ENCODE measurements at regions not wholly inside any gene's neighbourhood (a gene's known extent, or its start where the extent isn't known, plus 50 kb on each side); places are given as distances from the start of the nearest gene placed in this dataset.
"Not testable (repeated sequence)": the region's sequence is repeated elsewhere in the genome, so short reads cannot be mapped to it uniquely, and the experiment has no call there.

GRCh38 chr9:65566018-65566417 is 109.7 kb upstream of the ZNG1E start:
- DNase-seq, result peak in 4 of 42 donors; percentile 7 to 36 (median 26)
- intact Hi-C loops (cut with DNase I), result not testable (repeated sequence)

DNA sequence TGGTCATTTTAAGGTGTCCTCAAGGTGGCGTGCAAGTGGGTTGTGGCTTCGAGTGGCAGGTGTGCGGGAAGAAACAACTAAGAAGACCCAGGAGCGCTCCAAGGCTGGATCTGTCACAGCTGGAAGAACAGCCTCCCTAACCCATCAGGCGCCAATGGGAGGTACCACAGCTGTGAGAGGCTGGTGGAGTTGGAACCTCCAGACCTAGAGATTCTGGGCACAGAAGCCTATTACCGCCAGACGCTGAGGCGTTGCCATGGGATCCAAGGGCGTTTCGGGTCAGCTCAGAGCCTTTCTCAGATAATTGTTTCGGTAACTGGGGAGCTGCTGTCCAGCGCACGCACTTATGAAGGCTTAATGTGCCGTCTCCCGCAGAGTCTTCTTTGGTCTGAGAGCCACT is 156.7 kb upstream of the ZNG1E start:
- intact Hi-C loops (cut with DNase I); DNase-seq: not testable (repeated sequence)

- DNase-seq, result peak in 4 of 42 donors; percentile 2 to 46 (median 10)
- intact Hi-C loops (cut with DNase I), result not testable (repeated sequence)
Observed at GRCh38 chr9:65514465-65514864, 161.3 kb upstream of the ZNG1E start.

- intact Hi-C loops (cut with DNase I), result not testable (repeated sequence)
Observed at GRCh38 chr9:65507897-65508296, 167.8 kb upstream of the ZNG1E start.

GRCh38 chr9:65504686-65505085 is 171.0 kb upstream of the ZNG1E start:
- intact Hi-C loops (cut with DNase I), result not testable (repeated sequence)
- peak in 5 of 42 donors; percentile 20 to 51 (median 36) for DNase-seq

More at GRCh38 chr9:65507897-65508296, 167.8 kb upstream of the ZNG1E start:
- DNase-seq, result not testable (repeated sequence)

- DNase-seq; intact Hi-C loops (cut with DNase I): not testable (repeated sequence)
Observed at GRCh38 chr9:65503696-65504095, 172.0 kb upstream of the ZNG1E start.

DNA sequence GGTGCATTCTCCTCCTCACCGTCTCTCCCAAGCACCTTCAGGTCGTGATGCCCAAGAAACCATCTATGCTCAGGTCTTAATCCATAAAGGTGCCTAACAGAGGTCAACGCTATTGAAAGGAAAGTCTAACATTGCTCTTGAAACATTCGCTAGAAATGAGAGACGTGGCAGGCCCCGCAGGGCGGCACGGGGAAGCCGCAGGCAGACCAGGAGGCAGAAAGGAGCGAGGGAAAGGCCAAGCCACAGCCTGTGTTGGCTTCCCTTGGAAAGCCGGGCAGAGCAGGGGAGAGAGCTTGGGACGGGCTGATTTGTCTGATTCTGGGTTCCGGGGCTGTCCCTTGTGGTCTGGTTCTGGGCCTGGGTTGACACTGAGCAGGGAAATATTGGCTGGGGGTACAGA is 192.8 kb upstream of the ZNG1E start:
- peak in 1 of 42 donors; percentile 28 for DNase-seq
- intact Hi-C loops (cut with DNase I), result not testable (repeated sequence)

- intact Hi-C loops (cut with DNase I); DNase-seq: not testable (repeated sequence)
Observed at GRCh38 chr9:65481291-65481690, 194.4 kb upstream of the ZNG1E start.

- peak in 2 of 42 donors; percentile 15 to 21 for DNase-seq
- intact Hi-C loops (cut with DNase I), result not testable (repeated sequence)
Observed at GRCh38 chr9:65474891-65475290, 189.9 kb upstream of the FOXD4L5 start.

DNA sequence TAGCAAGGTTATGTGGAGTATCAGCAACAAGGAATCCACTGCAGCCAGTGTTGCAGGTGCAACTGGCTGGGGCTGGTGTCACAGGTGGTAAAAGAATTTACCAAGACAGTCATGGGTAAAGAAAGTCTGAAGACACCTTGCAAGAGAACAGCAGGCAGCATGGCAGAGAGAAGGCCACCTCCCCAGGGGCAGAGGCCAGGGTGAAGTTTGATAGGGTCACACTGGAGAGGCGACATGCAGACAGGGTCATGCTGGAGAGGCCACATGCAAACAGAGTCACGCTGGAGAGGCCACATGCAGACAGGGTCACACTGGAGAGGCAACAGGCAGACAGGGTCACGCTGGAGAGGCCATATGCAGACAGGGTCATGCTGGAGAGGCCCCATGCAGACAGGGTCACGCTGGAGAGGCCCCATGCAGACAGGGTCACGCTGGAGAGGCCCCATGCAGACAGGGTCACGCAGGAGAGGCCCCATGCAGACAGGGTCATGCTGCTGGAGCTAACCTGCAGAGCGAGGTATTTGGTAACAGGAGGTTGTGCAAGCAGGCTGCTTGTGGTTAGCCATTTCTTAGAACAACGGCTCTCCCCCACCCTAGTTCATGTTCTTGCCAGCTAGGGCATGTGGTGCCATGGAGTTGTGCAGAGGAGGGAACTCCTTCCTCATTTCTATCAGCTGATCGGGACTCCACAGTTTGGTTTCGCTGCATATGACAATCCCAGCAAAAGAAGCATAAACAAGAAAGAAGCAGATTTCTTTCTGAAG is 188.2 kb upstream of the FOXD4L5 start:
- intact Hi-C loops (cut with DNase I), result not testable (repeated sequence)
- peak in 1 of 42 donors; percentile 22 for DNase-seq

GRCh38 chr9:65471106-65471505 is 186.1 kb upstream of the FOXD4L5 start:
- DNase-seq, result peak in 2 of 42 donors; percentile 9 to 13
- intact Hi-C loops (cut with DNase I), result not testable (repeated sequence)

- intact Hi-C loops (cut with DNase I), result not testable (repeated sequence)
- peak in 1 of 42 donors; percentile 9 for DNase-seq
Observed at GRCh38 chr9:65466911-65467734, 182.1 kb upstream of the FOXD4L5 start.

GRCh38 chr9:65465246-65465895 is 180.4 kb upstream of the FOXD4L5 start:
- intact Hi-C loops (cut with DNase I), result not testable (repeated sequence)

DNA sequence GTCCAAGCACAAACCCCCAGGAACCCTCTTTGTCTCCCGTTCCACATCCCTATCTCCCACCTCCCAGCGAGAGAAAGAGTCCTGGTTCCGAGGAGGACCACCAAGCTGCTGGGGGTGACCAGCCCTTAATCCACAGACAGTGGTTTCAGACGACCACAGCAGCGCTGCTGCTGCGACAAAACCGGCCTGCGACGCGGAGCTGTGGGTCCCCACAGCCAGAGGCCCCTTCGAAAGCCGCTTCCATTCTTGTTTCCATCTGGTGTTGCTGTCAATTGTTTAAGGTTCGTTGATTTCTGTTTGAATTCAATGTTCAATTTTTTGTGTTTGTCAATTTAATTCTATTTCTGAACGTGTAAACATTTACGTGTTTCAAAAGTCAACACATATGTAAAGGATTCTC is 177.5 kb upstream of the FOXD4L5 start:
- DNase-seq; intact Hi-C loops (cut with DNase I): not testable (repeated sequence)

More at GRCh38 chr9:65465246-65465895, 180.4 kb upstream of the FOXD4L5 start:
- peak in 6 of 42 donors; percentile 15 to 56 (median 28) for DNase-seq

- intact Hi-C loops (cut with DNase I), result no loop called here
- no peak for DNase-seq
Observed at GRCh38 chr9:65459756-65460320, 174.8 kb upstream of the FOXD4L5 start.

DNA sequence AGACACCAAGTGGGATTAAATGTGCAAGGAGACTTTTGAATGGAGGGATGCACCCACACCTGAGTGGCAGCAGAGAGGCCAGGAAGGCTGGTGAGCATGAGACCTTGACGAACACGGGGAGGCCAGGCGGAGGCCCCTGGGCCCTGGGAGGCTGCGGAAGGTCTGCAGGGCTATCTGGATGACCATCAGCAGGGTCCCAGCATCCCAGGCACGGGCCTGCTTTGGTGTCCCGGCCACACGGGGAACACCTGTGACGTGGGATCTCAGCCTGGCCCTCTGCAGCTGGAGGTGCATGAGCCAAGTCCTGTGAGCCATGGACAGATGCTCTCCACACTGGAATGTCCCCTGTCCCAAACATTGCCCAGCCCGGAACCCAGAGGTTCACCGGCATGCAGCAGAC is 174.0 kb upstream of the FOXD4L5 start:
- intact Hi-C loops (cut with DNase I), result no loop called here

DNA sequence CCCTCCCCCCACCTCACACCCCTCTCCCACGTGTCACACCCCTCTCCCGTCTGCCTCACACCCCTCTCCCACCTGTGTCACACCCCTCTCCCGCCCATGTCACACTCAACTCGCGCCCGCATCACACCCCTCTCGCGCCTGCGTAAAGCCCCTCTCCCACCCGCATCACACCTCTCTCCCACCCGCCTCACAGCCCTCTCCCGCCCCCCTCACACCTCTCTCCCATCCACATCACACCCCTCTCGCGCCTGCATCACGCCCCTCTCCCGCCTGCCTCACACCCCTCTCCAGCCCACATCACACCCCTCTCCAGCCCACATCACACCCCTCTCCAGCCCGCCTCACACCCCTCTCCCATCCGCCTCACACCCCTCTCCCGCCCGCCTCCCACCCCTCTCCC is 173.5 kb upstream of the FOXD4L5 start:
- intact Hi-C loops (cut with DNase I), result no loop called here

More for the DNA sequence above, 174.0 kb upstream of the FOXD4L5 start:
- DNase-seq, result no peak

GRCh38 chr9:65456991-65457390 is 172.0 kb upstream of the FOXD4L5 start:
- intact Hi-C loops (cut with DNase I); DNase-seq: not testable (repeated sequence)

More for the DNA sequence above, 173.5 kb upstream of the FOXD4L5 start:
- DNase-seq, result no peak
